ENCODE measurements at regions not wholly inside any gene's neighbourhood (a gene's known extent, or its start where the extent isn't known, plus 50 kb on each side); places are given as distances from the start of the nearest gene placed in this dataset.

- Histone ChIP-seq H4K20me1 (ENCODE audit: control insufficient read depth, insufficient read depth, insufficient read length) (no peaks in the 10 kb centered on the region), H3K27me3 (ENCODE audit: insufficient read depth, low read length) (no peaks in the 10 kb centered on the region), H3K27ac (ENCODE audit: insufficient read length, low read depth, low read length) (no peak overlapping the region), H3T11ph (ENCODE audit: low read length) (no peak overlapping the region), H3K4me2 (ENCODE audit: insufficient read depth, insufficient read length, low read length) (no peak overlapping the region), H3K4ac (ENCODE audit: low read depth, low read length) (no peak overlapping the region), H2BK20ac (ENCODE audit: low read depth, low read length, poor library complexity, severe bottlenecking) (no peak overlapping the region), H3K9ac (ENCODE audit: extremely low read depth, insufficient read length, low read length) (no peak overlapping the region), H2BK15ac (ENCODE audit: low read depth, low read length) (no peak overlapping the region), H3K79me2 (ENCODE audit: insufficient read depth, low read length) (no peaks in the 10 kb centered on the region), H3K23ac (ENCODE audit: insufficient read length, low read depth, low read length) (no peak overlapping the region), H3K18ac (ENCODE audit: insufficient read length, low read depth, low read length) (no peak overlapping the region), H3K56ac (ENCODE audit: insufficient read length, low read depth, low read length) (no peak overlapping the region), H3K4me1 (ENCODE audit: insufficient read depth, low read length) (peaks cover 3% of the 10 kb centered on the region; the same call in 1 of the 2 replicates), H3K14ac (ENCODE audit: insufficient read depth, low read length) (no peak overlapping the region), H4K91ac (ENCODE audit: insufficient read length, low read depth, low read length) (no peak overlapping the region), H2BK120ac (ENCODE audit: low read depth, low read length, poor library complexity, severe bottlenecking) (no peak overlapping the region), H3K23me2 (ENCODE audit: insufficient read length, low read depth, low read length, poor library complexity, severe bottlenecking) (no peaks in the 10 kb centered on the region), H4K8ac (replicated peaks; ENCODE audit: insufficient read length, low read depth, low read length) (no peak overlapping the region), H2BK12ac (ENCODE audit: insufficient read length, low read depth, low read length) (no peak overlapping the region), H4K5ac (ENCODE audit: insufficient read length, low read depth, low read length) (no peak overlapping the region), H3K9me3 (ENCODE audit: control insufficient read depth, low read depth, low read length) (no peaks in the 10 kb centered on the region), H2AFZ (ENCODE audit: low read length) (no peak overlapping the region), H2BK5ac (ENCODE audit: insufficient read length, low read length) (no peak overlapping the region), H2AK5ac (ENCODE audit: insufficient read length, low read length) (no peak overlapping the region), H3K79me1 (ENCODE audit: insufficient read depth, low read depth, low read length, poor library complexity, severe bottlenecking) (no peaks in the 10 kb centered on the region)
- peaks cover 0 to 3% of the 10 kb centered on the region in 2 experiments; a peak in 3 of 5 replicates for H3K9me3 Mint-ChIP-seq
- H3K4me1 Mint-ChIP-seq: peaks cover 9 to 11% of the 10 kb centered on the region in 2 experiments
- no peak overlapping the region for H3K4me3 Mint-ChIP-seq
- no peak; the same call in 2 of the 3 replicates for TF ChIP-seq CTCF (conservative IDR thresholded peaks at IDR 0.05)
- no peak overlapping the region for H3K27ac Mint-ChIP-seq
- peaks cover 7 to 24% (median 15%) of the 10 kb centered on the region in 3 experiments for H3K36me3 Mint-ChIP-seq (ENCODE audit: insufficient read depth in 1 of 3, low read depth in 3 of 3)
- no peak for DNase-seq
- peaks cover under 1% of the 10 kb centered on the region for H3K27me3 Mint-ChIP-seq (ENCODE audit: low read depth)
- WGBS (ENCODE audit: extremely low coverage, insufficient read length, low lambda C conversion rate): no CpG with 5 or more reads among the region's 18 CpGs
These were observed 373.0 kb downstream of the CTTN start for GRCh38 chr11:70771099-70771885.
